Epidermal melanocyte (primary cell): ENCODE measurements at regions not wholly inside any gene's neighbourhood (a gene's known extent, or its start where the extent isn't known, plus 50 kb on each side); places are given as distances from the start of the nearest gene placed in this dataset.
"Not testable (repeated sequence)": the region's sequence is repeated elsewhere in the genome, so short reads cannot be mapped to it uniquely, and the experiment has no call there.

Experiments used
- DNase-seq: peaks from one replicate; pipeline ENCODE4 v3.0.0; 2011; ENCODE audit warnings: low spot score; ENCODE audit not compliant: insufficient read length

GRCh38 chr18:1657876-1658275 is 753.2 kb downstream of the ADCYAP1 start:
- no peak for DNase-seq

GRCh38 chr18:1658908-1659566 is 754.4 kb downstream of the ADCYAP1 start:
- no peak for DNase-seq

GRCh38 chr18:1663879-1664705 is 759.4 kb downstream of the ADCYAP1 start:
- DNase-seq, result no peak

GRCh38 chr18:1665079-1665478 is 760.4 kb downstream of the ADCYAP1 start:
- no peak for DNase-seq

GRCh38 chr18:1668279-1668678 is 763.6 kb downstream of the ADCYAP1 start:
- DNase-seq, result no peak

GRCh38 chr18:1671710-1672109 is 767.0 kb downstream of the ADCYAP1 start:
- not testable (repeated sequence) for DNase-seq

- DNase-seq, result no peak
Measured at GRCh38 chr18:1676387-1676786, 771.7 kb downstream of the ADCYAP1 start.

- DNase-seq, result no peak
Measured at GRCh38 chr18:1680108-1680507, 775.4 kb downstream of the ADCYAP1 start.

GRCh38 chr18:1691863-1692262 is 787.2 kb downstream of the ADCYAP1 start:
- DNase-seq, result no peak

- DNase-seq, result no peak
Measured at GRCh38 chr18:1708006-1708405, 803.3 kb downstream of the ADCYAP1 start.

- DNase-seq, result no peak
Measured at GRCh38 chr18:1710114-1710513, 805.4 kb downstream of the ADCYAP1 start.

GRCh38 chr18:1732143-1732542 is 827.5 kb downstream of the ADCYAP1 start:
- DNase-seq, result no peak

GRCh38 chr18:1746131-1746530 is 825.2 kb downstream of the METTL4 start:
- no peak for DNase-seq

- no peak for DNase-seq
Measured at GRCh38 chr18:1751249-1751648, 820.1 kb downstream of the METTL4 start.

GRCh38 chr18:1760901-1761300 is 810.4 kb downstream of the METTL4 start:
- no peak for DNase-seq

GRCh38 chr18:1774261-1774660 is 797.0 kb downstream of the METTL4 start:
- DNase-seq, result no peak

- no peak for DNase-seq
Measured at GRCh38 chr18:1777843-1778242, 793.5 kb downstream of the METTL4 start.

GRCh38 chr18:1778496-1779178 is 792.7 kb downstream of the METTL4 start:
- DNase-seq, result no peak

- no peak for DNase-seq
Measured at GRCh38 chr18:1779587-1779986, 791.7 kb downstream of the METTL4 start.

- DNase-seq, result no peak
Measured at GRCh38 chr18:1784113-1784512, 787.2 kb downstream of the METTL4 start.

GRCh38 chr18:1785980-1786379 is 785.3 kb downstream of the METTL4 start:
- DNase-seq, result not testable (repeated sequence)

GRCh38 chr18:1796636-1797035 is 774.7 kb downstream of the METTL4 start:
- DNase-seq, result no peak
